GM19351 (cell line): ENCODE measurements at regions not wholly inside any gene's neighbourhood (a gene's known extent, or its start where the extent isn't known, plus 50 kb on each side); places are given as distances from the start of the nearest gene placed in this dataset.

Experiments
- ATAC-seq: cut with Tn5 transposase; IDR thresholded peaks from one replicate; pipeline ENCODE4 v1.9.1; 2021; ENCODE audit warnings: mild to moderate bottlenecking, moderate library complexity; ENCODE audit not compliant: unreplicated experiment

GRCh38 chr2:147560810-147561535 is 283.9 kb upstream of the ACVR2A start:
- ATAC-seq = no peak

- no peak for ATAC-seq
Measured at GRCh38 chr2:147559070-147559725, 285.6 kb upstream of the ACVR2A start.

GRCh38 chr2:147558620-147559019 is 286.2 kb upstream of the ACVR2A start:
- ATAC-seq = no peak

- no peak for ATAC-seq
Measured at GRCh38 chr2:147554521-147555107, 290.2 kb upstream of the ACVR2A start.

GRCh38 chr2:147553775-147554271 is 291.0 kb upstream of the ACVR2A start:
- ATAC-seq = no peak

- ATAC-seq = no peak
Measured at GRCh38 chr2:147550995-147551731, 293.7 kb upstream of the ACVR2A start.

- ATAC-seq = no peak
Measured at GRCh38 chr2:147549054-147549453, 295.8 kb upstream of the ACVR2A start.

GRCh38 chr2:147548451-147548850 is 296.4 kb upstream of the ACVR2A start:
- ATAC-seq = no peak

GRCh38 chr2:147547440-147547839 is 297.4 kb upstream of the ACVR2A start:
- no peak for ATAC-seq

- no peak for ATAC-seq
Measured at GRCh38 chr2:147546109-147546508, 298.7 kb upstream of the ACVR2A start.

- ATAC-seq = no peak
Measured at GRCh38 chr2:147543056-147543455, 301.8 kb upstream of the ACVR2A start.

GRCh38 chr2:147542351-147542750 is 302.5 kb upstream of the ACVR2A start:
- no peak for ATAC-seq

GRCh38 chr2:147541314-147541713 is 303.5 kb upstream of the ACVR2A start:
- ATAC-seq = no peak

- ATAC-seq = no peak
Measured at GRCh38 chr2:147538821-147539220, 306.0 kb upstream of the ACVR2A start.

- ATAC-seq = no peak
Measured at GRCh38 chr2:147538088-147538487, 306.7 kb upstream of the ACVR2A start.

- ATAC-seq = no peak
Measured at GRCh38 chr2:147531269-147531668, 313.6 kb upstream of the ACVR2A start.

GRCh38 chr2:147530033-147530432 is 314.8 kb upstream of the ACVR2A start:
- no peak for ATAC-seq

- ATAC-seq = no peak
Measured at GRCh38 chr2:147525819-147526489, 318.9 kb upstream of the ACVR2A start.

GRCh38 chr2:147524912-147525311 is 319.9 kb upstream of the ACVR2A start:
- ATAC-seq = no peak

- ATAC-seq = no peak
Measured at GRCh38 chr2:147523415-147523814, 321.4 kb upstream of the ACVR2A start.

GRCh38 chr2:147521936-147522335 is 322.9 kb upstream of the ACVR2A start:
- ATAC-seq = no peak
